Upper lobe of right lung (tissue), 1 donor: ENCODE measurements at regions not wholly inside any gene's neighbourhood (a gene's known extent, or its start where the extent isn't known, plus 50 kb on each side); places are given as distances from the start of the nearest gene placed in this dataset.
A peak's percentile ranks its signal among the peaks of the same experiment; 100 is the strongest.

Experiments used
- ATAC-seq: fragments of 200-7000 bp; cut with Tn5 transposase; one replicate; pipeline ENCODE4 v1.9.1; 2020; ENCODE audit warnings: mild to moderate bottlenecking, moderate library complexity
- DNase-seq: peaks from one replicate; pipeline ENCODE4 v3.0.0-alpha.2; 2020
- H3K27ac ChIP-seq: fragments of 200-600 bp; one replicate; pipeline ENCODE4 v1.8.0; 2022
- H3K27me3 ChIP-seq: fragments of 200-600 bp; one replicate; pipeline ENCODE4 v1.8.0; 2022; ENCODE audit warnings: mild to moderate bottlenecking
- H3K36me3 ChIP-seq: fragments of 200-600 bp; one replicate; pipeline ENCODE4 v1.8.0; 2022
- H3K4me1 ChIP-seq: fragments of 200-600 bp; one replicate; pipeline ENCODE4 v1.8.0; 2022
- H3K4me3 ChIP-seq: fragments of 200-600 bp; one replicate; pipeline ENCODE4 v1.8.0; 2022; ENCODE audit warnings: mild to moderate bottlenecking
- H3K9me3 ChIP-seq: fragments of 200-600 bp; one replicate; pipeline ENCODE4 v1.8.0; 2022
- CTCF ChIP-seq: fragments of 200-600 bp; IDR thresholded peaks from one replicate; pipeline ENCODE4 v1.8.0; 2022; ENCODE audit warnings: antibody characterized with exemption
- intact Hi-C: fragments of 100-400 bp; cut with DNase I; formaldehyde crosslinking; loops from one replicate; pipeline ENCODE4 v1.11.0; 2022
- donor health status: DM: no; HTN: yes; CAD: no; lungs with severe emphysema.

DNA sequence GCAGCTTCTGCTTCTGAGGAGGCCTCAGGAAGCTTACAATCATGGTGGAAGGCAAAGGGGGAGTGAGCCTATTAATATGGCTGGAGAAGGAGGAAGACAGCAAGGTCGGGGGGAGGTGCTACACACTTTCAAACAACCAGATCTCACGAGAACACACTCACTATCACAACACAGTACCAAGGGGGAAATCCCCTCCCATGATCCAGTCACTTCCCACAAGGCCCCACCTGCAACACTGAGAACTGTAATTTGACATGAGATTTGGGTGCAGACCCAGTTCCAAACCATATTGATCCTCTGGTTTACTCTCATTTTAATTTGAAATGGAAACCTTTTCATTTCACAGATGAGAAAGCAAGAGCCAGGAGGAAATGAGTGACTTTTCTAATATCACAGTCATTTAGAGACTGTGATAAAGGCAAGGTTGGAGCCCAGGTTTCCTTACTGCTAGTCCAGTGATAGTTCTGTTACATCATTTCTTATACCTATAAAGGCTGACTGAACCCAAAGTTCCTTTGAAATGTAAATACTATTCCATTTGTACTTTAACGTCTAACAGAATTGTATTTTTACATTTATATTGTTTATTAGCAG lies 105.8 kb upstream of the GAP43 start:
- no peak overlapping the region for H3K4me3 ChIP-seq
- no peak overlapping the region for H3K27ac ChIP-seq
- H3K9me3 ChIP-seq: no peaks in the 10 kb centered on the region
- intact Hi-C loops: no loop called here
- H3K27me3 ChIP-seq: no peaks in the 10 kb centered on the region
- H3K36me3 ChIP-seq: no peaks in the 10 kb centered on the region
- DNase-seq (no peak), ATAC-seq (no peak)
- TF ChIP-seq CTCF: no peak
- no peaks in the 10 kb centered on the region for H3K4me1 ChIP-seq

GRCh38 chr3:115518100-115518852 lies 105.0 kb upstream of the GAP43 start:
- H3K4me3 ChIP-seq: no peak overlapping the region
- intact Hi-C loops: no loop called here
- no peak overlapping the region for H3K27ac ChIP-seq
- H3K27me3 ChIP-seq: no peaks in the 10 kb centered on the region
- H3K36me3 ChIP-seq: no peaks in the 10 kb centered on the region
- no peak for TF ChIP-seq CTCF
- DNase-seq: no peak
- no peaks in the 10 kb centered on the region for H3K4me1 ChIP-seq
- H3K9me3 ChIP-seq: no peaks in the 10 kb centered on the region
- ATAC-seq: peak; percentile 43

DNA sequence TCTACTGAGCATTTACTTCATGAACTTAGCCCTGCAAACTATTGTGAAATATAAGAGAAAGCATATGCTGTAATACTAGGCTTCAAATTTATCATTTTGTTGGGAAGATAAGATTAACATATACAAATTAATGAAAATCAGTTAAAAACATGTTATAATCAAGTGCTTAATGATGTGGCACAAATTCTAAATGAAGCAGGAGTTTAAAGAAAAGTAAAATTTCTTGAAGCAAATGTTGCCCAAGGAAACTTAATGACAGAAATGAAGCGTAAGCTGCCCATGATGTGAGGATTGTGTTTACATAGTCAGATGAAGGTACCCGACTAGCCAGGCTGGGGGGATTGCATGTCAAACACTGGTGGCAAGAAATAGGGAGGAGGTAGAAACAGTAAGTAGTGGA lies 103.1 kb upstream of the GAP43 start:
- no peaks in the 10 kb centered on the region for H3K27me3 ChIP-seq
- DNase-seq: no peak
- intact Hi-C loops: no loop called here
- no peaks in the 10 kb centered on the region for H3K4me1 ChIP-seq
- no peak overlapping the region for H3K27ac ChIP-seq
- H3K9me3 ChIP-seq: no peaks in the 10 kb centered on the region
- no peak for ATAC-seq
- no peak overlapping the region for H3K4me3 ChIP-seq
- H3K36me3 ChIP-seq: no peaks in the 10 kb centered on the region
- TF ChIP-seq CTCF: no peak

DNA sequence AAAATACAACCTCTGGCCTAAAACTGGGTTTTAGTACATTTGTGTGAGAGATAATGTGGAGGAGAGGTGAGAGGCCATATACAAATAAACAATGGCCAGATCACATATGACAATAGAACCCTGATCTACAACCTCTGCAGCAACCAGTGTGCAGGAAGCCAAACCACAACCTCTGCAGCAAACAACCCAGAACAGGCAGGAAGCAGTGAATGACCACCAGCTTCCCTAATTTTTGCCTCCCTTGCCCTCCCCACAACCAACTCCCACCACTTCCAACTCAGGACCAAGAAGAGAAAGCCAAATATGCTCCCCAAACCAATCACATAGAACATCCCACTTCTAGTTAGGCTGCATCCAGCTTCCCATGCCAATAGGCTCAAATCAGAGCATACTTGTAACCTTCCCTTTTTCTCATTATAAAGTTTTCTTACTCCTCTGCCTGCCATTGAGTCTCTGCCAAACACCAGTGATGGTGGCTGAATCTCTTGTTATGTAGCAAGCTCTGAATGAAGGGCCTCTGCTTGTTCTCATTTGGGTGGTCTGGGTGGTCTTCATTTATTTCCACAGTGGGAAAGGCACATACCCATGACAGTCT lies 102.6 kb upstream of the GAP43 start:
- DNase-seq: no peak
- intact Hi-C loops: no loop called here
- Histone ChIP-seq H3K27ac (no peak overlapping the region), H3K36me3 (no peaks in the 10 kb centered on the region), H3K27me3 (no peaks in the 10 kb centered on the region), H3K4me1 (no peaks in the 10 kb centered on the region), H3K9me3 (no peaks in the 10 kb centered on the region), H3K4me3 (no peak overlapping the region)
- TF ChIP-seq CTCF: no peak
- ATAC-seq: no peak

GRCh38 chr3:115523458-115523857 lies 99.9 kb upstream of the GAP43 start:
- Histone ChIP-seq H3K27me3 (no peaks in the 10 kb centered on the region), H3K4me3 (no peak overlapping the region), H3K4me1 (no peaks in the 10 kb centered on the region), H3K27ac (no peak overlapping the region), H3K36me3 (no peaks in the 10 kb centered on the region), H3K9me3 (no peaks in the 10 kb centered on the region)
- DNase-seq: no peak
- TF ChIP-seq CTCF: no peak
- ATAC-seq: no peak
- intact Hi-C loops: no loop called here
